Astrocyte of the spinal cord (primary cell): ENCODE measurements at regions not wholly inside any gene's neighbourhood (a gene's known extent, or its start where the extent isn't known, plus 50 kb on each side); places are given as distances from the start of the nearest gene placed in this dataset.

ENCODE experiments used
- DNase-seq: peaks from one replicate; pipeline ENCODE4 v3.0.0; 2011; ENCODE audit warnings: low read depth, low spot score
- H3K4me3 ChIP-seq: 2 replicates; pipeline ENCODE4 v1.5.1; 2011; ENCODE audit warnings: low read depth, mild to moderate bottlenecking, low read length, moderate library complexity
- in situ Hi-C: cut with HindIII; loops from 2 replicates; pipeline ENCODE4 v1.10.0; 2017; ENCODE audit warnings: low sequenced_read_pairs
- TF ChIP-seq, protein P1 (sequence below): IDR thresholded peaks from 2 replicates; pipeline ENCODE4 v1.5.1; 2012; ENCODE audit warnings: low read depth, mild to moderate bottlenecking, low read length, inconsistent platforms

DNA sequence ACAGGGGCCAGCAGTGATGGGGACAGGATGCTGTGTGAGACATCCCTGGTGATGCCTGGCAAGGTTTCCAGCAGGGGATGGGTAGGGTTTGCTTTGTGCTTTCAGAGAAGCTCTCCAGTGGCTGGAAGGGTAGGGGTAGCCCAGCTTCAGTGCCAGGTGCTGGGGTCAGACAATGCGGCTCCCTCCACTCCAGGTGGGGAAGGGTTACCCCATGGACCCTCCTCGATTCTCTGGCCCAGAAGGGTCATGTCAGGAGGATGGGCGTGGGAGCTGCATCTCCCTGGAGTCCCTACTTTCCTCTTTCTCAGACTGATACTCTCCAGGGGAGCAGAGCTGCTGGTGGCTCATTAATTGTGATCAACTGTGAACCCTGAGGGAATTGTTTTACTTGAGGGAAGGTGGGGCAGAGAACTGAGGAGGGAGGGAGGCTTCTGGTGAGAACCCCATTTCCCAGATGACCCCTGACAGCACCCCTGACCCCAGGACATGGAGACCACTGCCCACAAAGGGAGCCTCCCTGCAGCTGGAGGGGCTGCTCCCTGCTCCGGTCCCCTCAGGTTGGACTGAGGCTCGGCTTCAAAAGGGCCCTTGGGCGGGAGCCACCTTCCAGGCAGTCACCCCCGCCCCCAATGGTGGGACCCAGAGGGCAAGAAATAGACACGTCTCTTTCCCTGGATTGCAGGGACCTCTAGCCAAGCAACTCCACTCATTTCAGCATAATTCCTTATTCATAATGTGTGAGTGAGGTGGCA lies 100.9 kb upstream of the BHLHE23 start:
- TF ChIP-seq, protein P1, sequence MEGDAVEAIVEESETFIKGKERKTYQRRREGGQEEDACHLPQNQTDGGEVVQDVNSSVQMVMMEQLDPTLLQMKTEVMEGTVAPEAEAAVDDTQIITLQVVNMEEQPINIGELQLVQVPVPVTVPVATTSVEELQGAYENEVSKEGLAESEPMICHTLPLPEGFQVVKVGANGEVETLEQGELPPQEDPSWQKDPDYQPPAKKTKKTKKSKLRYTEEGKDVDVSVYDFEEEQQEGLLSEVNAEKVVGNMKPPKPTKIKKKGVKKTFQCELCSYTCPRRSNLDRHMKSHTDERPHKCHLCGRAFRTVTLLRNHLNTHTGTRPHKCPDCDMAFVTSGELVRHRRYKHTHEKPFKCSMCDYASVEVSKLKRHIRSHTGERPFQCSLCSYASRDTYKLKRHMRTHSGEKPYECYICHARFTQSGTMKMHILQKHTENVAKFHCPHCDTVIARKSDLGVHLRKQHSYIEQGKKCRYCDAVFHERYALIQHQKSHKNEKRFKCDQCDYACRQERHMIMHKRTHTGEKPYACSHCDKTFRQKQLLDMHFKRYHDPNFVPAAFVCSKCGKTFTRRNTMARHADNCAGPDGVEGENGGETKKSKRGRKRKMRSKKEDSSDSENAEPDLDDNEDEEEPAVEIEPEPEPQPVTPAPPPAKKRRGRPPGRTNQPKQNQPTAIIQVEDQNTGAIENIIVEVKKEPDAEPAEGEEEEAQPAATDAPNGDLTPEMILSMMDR: no peak
- no peak for DNase-seq
- H3K4me3 ChIP-seq: no peak overlapping the region
- in situ Hi-C loops: no loop called here

DNA sequence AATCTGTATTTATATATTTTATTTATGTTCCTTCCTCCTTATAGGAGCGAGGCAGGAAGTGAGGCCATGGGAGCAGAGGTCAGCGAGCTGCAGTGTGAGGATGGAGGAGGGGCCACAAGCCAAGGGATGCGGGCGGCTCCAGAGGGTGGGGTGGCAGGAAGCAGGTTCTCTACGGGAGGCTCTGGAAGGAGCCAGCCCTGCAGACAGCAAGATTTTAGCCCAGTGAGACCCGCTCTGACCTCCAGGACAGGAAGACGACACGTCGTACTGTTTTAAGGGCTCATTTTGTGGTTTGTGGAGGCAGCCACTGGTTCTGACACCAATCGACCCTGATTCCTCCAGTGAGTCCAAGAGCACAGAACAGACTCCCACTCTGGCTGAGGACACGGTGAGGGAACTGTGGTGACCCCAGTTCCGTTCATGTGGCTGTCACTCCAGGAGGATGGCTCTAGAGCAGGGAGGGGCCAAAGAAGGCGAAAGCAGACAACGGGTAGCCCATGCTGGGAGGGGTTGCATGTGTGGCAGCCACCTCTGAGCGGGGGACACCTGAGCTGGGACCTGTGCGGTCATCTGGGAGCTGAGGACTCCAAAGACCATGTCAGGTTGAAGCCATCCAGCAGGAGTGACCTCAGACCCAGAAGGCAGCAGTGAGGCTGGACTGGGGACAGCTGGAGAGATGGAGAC lies 100.1 kb upstream of the BHLHE23 start:
- in situ Hi-C loops: no loop called here
- TF ChIP-seq, protein P1: no peak
- H3K4me3 ChIP-seq: no peak overlapping the region
- no peak for DNase-seq

DNA sequence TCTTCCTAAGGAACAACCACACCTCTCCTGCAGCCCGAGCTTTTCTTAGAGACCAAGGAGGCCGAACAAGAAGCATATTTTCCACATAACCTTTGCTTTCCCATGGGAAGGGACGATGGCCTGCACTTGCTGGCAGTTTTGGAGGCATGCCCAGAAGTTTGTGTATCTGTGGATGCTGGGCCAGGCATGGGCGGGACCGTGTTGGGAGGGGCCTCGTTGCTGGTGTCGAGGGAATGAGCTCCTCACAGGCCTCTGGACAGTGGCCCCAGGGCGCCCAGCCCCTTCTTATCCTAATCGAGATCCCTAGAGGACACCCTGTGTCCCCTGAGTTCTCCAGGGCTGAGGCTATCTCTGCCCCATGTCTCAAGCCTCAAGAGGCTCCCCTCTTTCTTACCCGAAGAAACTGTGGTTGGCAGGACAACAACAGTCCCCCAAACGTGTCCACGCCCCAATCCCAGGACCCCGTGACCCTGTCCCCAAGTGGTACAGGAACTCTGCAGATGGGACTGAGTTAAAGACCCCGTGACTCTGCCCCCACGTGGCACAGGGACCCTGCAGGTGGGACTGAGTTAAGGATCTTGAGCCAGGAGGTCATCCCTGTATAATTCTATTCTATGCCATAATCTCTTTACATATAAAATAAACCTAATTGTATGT lies 99.5 kb upstream of the BHLHE23 start:
- in situ Hi-C loops: no loop called here
- TF ChIP-seq, protein P1: no peak
- no peak for DNase-seq

GRCh38 chr20:63105211-63106107 lies 98.7 kb upstream of the BHLHE23 start:
- TF ChIP-seq, protein P1: no peak
- H3K4me3 ChIP-seq: no peak overlapping the region
- no peak for DNase-seq

More for the DNA sequence above, 99.5 kb upstream of the BHLHE23 start:
- H3K4me3 ChIP-seq: no peak overlapping the region

DNA sequence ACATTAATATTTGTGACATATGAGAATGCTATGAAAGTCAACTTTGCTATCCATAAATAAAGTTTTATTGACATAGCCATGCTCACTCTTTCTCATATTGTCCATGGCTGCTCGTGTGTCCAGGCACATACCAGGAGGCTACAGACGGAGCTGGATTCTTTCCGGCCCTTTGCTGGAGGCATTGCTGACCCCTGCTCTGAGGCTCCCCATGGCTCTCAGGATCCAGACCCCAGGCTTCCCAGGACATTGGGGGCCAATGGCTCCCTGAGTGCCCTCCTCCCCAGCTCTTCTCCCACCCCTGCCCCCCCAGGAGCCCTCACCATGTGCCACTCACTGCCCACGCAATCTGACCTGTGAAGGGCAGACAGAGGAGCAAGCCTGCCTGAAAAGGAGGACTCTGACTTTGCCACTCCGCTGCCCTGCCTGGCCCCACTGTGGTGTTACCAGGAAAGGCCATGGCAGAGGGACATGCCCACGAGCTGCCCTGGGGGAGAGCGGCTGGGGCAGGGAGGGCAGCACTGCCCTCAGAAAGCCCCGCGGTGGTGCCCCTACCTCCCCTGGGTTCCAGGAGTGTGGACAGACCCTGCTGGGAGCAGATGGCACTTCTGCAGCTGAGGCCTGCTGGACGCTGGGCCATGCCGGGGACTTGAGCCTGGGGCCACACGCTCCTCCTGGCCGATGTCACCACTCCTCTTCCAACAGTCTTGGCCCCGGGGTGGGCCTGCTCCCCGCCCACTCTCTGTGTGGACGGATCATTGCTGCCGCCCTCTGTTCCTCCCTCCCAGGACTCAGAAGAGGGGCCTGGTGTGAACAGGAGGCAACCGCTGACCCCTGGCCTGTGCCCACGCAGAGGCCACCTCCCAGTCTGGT lies 97.8 kb upstream of the BHLHE23 start:
- H3K4me3 ChIP-seq: no peak overlapping the region
- no peak for DNase-seq
- in situ Hi-C loops: no loop called here
- TF ChIP-seq, protein P1: no peak

More at GRCh38 chr20:63105211-63106107, 98.7 kb upstream of the BHLHE23 start:
- in situ Hi-C loops: no loop called here
